ENCODE measurements at regions not wholly inside any gene's neighbourhood (a gene's known extent, or its start where the extent isn't known, plus 50 kb on each side); places are given as distances from the start of the nearest gene placed in this dataset.

GRCh38 chr11:43576320-43576802, 104.2 kb upstream of the HSD17B12 start:
- DNase-seq = peak in 2 of 3 donors; percentile 47 to 58

GRCh38 chr11:43576803-43577521, 103.6 kb upstream of the HSD17B12 start:
- DNase-seq = peak; percentile 29 to 59 (median 41)

GRCh38 chr11:43577566-43578264, 102.8 kb upstream of the HSD17B12 start:
- no peak for DNase-seq

- peak; percentile 42 to 50 (median 43) for DNase-seq
Observed at GRCh38 chr11:43578346-43579170, 102.0 kb upstream of the HSD17B12 start.

- DNase-seq = peak in 2 of 3 donors; percentile 35 to 68
Observed at GRCh38 chr11:43579171-43579918, 101.2 kb upstream of the HSD17B12 start.

GRCh38 chr11:43579919-43580276, 100.6 kb upstream of the HSD17B12 start:
- DNase-seq = no peak

- DNase-seq = no peak
Observed at GRCh38 chr11:43580735-43581369, 99.7 kb upstream of the HSD17B12 start.

- DNase-seq = peak in 1 of 3 donors; percentile 21
Observed at GRCh38 chr11:43581370-43582023, 99.0 kb upstream of the HSD17B12 start.

GRCh38 chr11:43582024-43582862, 98.3 kb upstream of the HSD17B12 start:
- no peak for DNase-seq

GRCh38 chr11:43582863-43583462, 97.6 kb upstream of the HSD17B12 start:
- DNase-seq = no peak

- no peak for DNase-seq
Observed at GRCh38 chr11:43583548-43583947, 97.0 kb upstream of the HSD17B12 start.

- DNase-seq = no peak
Observed at GRCh38 chr11:43585877-43586608, 94.5 kb upstream of the HSD17B12 start.

GRCh38 chr11:43589601-43590250, 90.8 kb upstream of the HSD17B12 start:
- DNase-seq = peak; percentile 35 to 47 (median 39)

- no peak for DNase-seq
Observed at GRCh38 chr11:43601511-43601910, 79.0 kb upstream of the HSD17B12 start.

- no peak for DNase-seq
Observed at GRCh38 chr11:43602670-43603069, 77.9 kb upstream of the HSD17B12 start.

- no peak for DNase-seq
Observed at GRCh38 chr11:43614214-43614613, 66.3 kb upstream of the HSD17B12 start.

- no peak for DNase-seq
Observed at GRCh38 chr11:43619863-43620505, 60.6 kb upstream of the HSD17B12 start.

- DNase-seq = no peak
Observed at GRCh38 chr11:43626798-43627197, 53.7 kb upstream of the HSD17B12 start.

Measured in suppressor macrophage treated with lipopolysaccharide for 1 hour (primary cell).